ENCODE measurements at regions not wholly inside any gene's neighbourhood (a gene's known extent, or its start where the extent isn't known, plus 50 kb on each side); places are given as distances from the start of the nearest gene placed in this dataset.

DNA sequence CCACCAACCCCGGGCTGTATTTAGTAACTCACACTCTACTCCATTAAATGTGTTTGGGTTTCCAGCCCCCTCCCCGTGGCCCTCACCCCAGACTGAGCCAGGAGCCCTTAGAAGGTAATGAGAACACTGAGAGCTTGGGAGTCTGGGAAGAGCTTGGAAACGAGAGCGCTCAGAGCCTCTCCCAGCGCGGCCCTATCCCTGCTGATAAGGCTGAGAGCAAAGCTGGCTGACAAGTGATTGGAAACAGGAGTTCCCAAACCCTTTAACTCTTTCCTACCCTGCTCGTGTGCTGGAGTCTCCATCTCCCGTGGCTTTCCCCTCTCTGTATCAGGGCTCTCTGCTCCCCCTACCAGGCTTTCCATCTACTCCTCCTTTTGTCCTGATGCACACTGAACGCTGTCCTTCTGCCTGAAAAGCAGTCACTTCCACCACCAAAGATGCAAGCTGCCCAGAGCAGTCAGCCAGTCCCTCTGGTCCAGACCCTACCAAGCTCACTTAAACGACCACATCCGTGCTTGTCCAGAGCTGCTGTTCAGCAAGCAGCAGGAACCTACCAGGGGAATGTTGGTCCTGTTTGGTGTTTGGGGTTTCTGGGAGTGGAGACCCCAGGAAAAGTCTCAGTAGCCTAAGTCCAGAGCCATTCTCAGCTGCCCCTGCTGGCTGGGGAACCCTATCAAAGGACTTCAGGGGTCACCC, 100.0 kb upstream of the PKDCC start:
- DNase-seq: no peak

DNA sequence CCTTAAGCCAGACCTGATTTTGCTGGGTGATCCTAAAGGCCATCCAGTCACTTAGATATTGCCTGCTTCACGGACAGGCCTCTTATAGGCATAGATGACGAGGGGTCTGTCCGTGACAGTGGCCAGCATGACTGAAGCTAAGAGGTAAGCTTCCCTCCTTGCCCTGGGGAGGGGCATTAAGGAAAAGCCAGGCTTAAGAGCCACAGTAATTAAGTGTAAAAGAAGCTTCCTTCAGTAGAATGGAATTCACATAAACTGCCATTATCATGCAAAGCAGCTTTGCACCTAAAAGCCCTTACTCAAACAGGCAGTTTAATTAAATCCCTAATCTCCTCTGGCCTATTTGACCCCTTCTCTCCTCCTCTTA, 99.4 kb upstream of the PKDCC start:
- DNase-seq: no peak

DNA sequence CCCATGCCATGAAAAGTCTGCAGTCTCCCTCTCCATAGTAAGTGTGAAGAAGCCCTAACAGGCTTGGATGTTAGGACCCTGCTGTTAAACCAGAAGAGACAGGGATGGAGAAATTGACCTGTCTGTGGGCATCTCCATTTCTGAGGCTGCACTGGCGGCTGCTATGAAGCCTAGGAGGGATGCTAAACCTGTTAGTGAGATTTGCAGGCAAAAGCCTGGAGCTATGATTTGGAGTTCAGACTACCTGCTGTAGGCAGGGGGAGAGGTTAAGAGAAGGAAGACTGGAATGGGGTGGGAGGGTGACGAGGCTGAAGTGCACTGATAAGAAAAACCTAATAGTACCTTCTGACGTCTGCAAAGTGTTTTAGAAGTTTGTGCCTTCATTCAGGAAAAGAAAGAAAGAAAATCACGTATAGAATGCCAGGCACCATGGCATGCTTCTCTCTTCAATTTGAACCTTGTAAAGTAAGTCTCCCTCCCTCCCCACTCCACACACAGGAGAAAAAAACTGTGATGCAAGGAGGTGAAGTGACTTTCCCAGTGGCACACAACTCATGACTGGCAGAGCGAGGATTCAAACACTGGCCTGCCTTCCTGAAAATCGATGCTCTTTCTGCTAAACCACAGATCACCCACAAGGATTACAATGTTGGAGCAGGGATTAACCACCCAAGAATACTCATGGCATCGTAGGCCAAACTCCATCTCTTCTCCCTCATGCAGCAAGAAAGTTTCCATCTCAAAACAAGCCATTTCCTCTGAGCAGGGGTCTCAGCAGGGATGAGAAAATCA, 98.5 kb upstream of the PKDCC start:
- DNase-seq: no peak

DNA sequence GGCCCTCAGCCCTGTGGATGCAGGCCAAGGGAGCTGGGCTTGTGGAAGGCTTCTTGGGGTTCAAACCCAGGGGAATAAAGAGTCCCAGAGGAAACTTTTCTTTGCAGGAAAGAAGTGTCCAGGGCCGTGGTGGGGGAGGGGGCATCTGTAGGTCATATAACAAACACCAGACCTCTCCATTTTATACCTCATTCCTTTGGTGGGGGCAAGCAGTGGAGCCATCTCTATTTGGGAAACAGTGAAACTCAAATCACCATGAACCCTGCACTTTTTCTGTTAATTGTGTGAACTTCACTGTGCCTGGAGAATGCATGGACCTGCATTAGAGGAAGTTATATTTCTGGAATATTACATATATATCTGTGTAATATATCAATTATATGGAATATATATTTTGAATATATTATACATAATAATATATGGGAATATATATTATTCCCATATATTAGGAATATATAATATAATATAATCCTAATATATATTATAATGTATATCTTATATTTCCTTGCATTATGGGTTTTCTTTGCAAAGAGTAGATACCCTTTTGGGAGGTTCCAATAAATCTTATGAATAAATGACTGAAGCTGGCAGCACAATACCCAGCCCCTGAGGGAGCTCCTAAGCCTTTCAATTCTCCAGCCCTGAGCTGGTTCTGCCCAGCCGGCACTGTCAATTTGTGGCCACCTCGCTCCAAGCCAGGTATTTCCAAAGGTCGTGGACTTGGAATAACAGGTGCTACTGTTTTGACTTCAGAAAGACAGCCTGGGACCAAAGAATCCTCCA, 97.7 kb upstream of the PKDCC start:
- DNase-seq: no peak

DNA sequence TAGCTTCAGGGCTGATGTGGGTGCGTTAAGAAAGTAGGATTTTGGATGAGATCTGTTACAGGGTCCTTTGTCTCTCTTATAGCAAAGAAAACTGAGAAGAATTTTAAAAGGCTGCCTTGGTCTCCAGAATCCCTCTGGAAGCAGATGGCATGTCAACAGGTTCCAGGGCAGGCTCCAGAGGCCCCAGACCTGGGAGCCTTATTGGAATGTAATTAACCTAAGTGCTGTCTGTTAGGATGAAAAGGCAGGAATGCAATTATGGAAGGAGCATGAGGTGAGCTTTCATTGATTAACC, 97.2 kb upstream of the PKDCC start:
- DNase-seq: no peak

DNA sequence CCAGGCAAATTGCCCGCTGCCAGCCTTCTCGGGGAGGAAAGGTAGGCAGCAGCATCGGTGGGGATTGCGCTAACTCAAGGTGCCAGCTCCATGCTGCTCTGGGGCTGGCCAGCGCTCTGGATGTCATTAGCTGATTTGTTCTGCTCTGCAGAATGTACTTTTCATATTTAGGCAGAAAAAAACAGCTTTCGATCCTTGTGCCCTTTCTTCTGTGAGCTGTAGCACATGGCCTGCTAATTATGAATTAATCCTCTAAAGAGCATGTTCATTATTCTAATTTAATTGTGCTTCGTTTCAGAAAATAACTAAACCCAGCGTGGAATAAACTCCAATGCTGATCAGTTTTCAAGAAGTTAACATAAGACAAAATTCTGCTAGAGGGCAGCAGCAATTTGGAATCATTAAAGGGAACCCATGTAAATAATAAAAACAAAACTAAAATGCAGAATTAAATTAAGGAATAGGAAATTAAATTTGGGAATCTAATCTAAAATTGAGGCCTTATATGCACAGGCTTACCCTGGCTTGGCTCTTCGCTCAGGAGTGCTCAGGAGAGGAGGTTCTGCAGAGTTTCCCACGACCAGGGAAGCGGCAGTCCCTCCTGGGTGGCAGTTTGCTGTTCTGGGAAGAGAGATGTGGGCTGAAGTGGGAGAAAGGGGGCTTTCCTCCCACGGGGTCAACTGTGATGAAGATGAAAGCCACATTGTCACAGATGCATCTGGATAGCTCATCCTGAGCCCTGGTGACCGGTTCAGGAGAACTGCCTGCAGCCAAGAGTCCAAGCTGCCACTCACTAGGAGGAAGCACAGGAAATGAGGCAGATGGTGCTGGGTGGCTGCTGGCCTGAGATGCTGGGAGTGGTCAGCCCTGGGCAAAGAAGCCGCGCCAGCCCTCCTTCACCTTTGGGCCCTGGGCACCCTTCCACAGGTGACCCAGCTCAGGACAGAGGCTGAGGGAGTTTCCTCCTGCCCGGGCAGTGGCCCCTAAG, 93.2 kb upstream of the PKDCC start:
- DNase-seq: no peak

DNA sequence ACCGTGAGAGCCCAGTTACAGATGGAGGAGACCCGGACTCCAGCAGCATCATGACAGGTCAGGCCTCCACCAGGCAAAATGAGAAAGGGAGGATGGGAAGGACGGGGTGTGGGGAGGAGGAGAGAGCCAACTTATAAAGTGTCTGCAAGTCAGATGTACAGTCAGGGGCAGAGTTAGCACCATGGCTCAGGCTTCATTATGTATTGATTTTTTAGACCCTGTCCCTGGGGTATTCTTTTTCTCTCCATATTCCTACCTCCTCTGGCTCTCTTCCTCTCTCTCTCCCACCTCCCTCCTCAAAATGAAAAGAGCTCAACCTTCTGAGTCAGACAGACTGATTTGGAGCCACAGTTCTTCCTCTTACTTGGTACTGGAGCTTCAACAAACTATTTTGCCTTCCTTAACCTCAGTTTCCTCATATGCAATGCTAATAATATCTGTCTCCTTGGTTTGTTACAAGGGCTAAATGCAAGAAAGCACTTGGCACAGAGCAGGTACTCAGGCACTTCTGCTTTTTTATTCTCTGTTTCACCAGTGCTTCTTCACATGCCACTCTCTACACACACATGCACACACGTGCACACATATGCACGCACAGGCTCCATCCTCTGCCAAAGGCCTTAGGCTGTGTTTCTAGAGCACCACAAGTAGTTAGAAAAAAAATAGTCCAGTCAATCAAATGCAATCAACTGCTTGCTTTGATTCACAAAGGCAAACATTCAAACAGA, 92.3 kb upstream of the PKDCC start:
- DNase-seq: no peak

DNA sequence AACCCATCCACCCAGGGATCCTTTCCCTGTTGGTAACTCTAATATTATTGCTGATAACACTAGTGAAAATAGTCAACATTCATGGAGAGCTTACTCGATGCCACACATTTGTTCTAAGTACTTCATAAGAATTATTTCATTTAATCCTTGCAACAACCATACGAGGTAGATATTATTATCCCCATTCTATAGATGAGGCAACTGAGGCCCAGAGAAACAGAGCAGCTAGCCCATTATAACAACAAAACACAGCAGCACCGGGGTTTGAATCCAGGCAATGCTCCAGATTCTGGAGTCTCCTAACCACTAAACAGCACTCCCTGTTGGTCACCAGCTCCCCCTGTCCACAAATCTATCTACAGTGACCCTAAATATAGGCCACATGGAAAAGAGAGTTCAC, 90.4 kb upstream of the PKDCC start:
- DNase-seq: no peak

DNA sequence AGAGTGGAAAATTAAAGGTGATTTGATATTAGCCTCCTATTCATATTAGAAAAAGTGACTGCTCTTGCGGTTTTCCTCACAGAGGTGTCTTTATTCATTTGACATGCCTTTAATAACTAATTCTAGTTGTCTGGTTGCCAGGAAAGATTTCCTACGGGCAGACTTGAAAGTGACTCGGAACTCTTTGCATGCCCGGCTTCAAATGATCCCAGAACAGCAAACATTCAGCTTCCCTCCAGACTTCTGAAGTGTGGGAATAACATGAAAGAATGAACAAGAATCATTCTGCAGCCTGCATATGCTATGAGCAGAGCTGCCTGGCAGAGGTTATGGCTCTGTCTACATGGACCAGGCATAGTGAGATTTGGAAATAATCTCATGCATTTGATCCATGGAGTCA, 89.6 kb upstream of the PKDCC start:
- no peak for DNase-seq

DNA sequence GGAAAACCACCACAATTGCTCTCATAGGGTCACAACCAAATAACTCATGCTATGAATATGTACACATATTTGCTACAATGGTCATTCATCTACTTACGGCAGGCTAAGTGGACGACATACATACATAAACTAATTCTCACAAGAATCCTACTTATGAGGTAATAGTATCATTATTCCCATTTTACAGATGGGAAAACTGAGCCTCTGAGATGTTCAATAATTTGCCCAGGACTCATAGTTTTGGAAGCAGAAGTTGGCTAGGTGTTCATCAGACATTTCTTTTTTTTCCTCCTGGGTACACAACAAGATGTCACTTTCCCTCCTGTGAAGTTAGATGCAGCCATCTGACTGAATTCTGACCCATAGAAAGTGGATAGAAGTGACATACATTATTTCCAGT, 89.0 kb upstream of the PKDCC start:
- DNase-seq: no peak

DNA sequence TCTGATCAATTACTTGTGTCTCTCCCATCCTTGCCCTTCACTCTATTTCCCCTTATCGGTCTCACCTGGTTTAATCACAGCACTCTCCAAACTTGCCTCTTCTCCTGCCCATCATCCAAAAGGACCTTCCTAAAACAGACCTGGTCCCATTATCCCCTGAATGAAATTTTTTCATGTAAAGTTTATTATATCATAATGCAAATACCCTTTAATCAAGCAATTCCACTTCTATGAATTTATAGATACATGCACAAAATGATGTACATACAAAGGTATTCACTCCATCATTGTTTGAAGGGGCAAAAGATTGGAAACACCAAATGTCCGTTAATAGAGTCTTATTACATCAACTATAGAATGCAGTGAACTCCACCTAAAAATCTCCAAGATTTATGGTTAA, 88.1 kb upstream of the PKDCC start:
- no peak for DNase-seq

DNA sequence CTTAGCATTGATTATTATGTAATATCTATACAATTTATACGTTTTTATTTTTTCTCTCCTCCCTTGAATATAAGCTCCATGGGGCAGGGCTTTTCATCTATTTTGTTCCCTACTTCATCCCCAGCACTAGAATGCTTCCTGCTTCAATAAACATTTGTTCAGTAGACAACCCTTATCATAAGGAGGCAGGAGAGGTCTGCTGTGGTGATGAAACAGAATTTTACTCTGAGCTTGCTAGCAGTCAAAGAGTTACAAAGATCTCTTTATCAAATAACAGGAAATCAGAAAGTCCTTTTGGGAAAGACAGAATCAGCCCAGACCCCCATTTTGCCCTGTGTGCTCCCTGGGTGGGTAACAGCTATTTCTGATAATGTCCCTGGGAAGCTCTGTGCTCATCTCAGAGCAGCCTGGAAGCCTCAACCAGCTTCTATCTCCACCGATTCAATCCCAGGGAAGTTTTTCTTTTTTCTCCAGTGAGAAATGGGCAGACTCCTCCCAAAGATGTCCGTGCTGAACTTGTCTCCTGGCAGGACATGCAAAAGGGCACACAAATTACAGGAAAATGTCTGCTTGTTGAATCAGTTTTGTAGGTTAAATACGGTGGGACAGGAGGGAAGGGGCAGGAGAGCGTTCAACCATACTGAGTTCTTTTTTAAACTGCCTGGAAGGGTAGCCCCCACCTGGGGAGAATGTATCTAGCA, 84.7 kb upstream of the PKDCC start:
- DNase-seq: no peak

DNA sequence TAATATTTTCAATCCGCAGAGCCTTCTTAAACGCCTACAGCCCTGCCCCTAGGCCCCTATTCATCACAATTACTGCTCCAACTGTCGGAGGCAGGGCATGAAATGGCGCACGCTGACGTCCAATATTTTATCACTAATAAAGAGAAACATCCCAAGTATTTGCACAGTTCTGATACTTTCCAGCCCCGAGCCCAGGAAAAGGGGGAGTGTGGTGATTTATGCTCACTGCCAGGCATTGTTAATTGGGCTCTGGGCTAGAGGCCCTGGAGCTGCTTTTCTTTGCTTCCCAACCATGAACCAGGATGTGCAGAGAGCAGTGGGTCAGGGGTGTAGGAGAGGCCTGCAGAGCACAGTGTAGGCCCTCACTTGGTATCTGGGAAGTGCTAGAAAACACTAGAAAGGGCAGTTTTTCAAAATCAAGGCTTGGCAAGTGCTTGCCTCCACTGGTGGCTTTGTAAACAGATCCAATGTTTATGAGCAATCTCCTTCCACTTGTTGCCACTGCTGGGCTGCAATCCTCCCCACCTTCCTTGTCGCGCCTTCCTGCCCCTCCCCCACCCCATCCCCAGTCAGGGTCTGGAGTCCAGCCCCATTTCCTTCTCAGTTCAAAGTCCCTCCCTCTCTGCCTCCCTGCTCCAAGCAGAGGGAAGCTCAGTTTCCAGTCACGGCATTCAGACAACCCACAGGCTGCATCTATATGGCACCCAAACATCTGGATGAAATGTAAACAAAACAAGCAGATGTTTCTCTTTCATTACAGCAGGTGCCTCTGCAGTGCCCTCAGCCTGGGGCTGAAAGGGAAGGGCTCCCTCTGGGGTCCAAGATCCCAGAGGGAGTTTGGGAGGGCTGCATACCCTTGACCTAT, 83.9 kb upstream of the PKDCC start:
- no peak for DNase-seq

DNA sequence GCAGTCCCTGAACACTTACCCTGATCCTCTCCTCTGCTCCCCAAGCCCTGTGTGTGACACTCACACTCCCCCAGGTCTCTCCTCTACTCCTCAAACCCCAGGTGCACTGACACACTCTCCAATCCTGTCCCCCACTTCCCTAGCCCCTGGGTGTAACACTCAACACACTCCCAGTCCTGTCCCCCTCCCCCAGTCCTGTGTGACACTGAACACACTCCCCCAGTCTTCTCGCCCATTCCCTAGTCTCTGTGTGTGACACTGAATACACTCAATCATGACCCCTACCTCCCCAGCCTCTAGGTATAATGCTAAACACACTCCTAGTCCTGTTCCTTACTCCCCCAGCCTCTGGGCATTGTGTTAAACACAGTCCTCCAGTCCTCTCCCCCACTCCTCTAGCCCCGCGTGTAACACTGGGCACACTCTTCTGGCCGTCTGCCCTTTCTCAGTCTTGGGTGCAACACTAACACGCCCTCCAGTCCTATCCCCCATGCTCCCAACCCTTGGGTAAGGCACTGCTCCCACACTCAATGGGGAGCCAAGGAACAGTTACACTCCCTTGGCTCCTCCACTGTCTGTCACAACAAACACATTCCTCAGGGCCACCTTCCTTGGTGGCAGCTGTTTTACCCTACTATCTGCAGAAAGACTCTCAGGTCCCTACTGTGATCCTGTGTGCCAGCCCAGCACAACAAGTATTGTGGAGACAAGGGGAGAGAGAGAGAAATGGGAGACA, 82.5 kb upstream of the PKDCC start:
- DNase-seq: no peak

DNA sequence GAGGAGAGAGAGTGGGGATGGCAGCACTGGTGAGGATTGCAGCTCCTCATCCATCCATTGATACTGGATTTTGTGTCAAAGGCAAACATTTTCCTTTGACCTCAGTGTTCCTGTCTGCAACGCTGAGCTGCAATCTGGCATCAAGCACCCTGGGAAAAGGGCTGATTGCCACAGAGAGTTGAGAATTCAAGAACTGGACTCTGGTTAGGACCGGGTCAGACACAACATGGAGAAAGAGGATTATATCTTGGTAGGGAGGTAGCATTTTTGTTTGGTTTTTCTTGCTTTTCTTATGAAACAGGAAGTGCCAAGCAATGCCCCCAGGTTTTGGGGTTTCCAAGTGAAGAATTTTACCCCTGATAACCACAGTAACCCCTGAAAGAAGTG, 81.9 kb upstream of the PKDCC start:
- no peak for DNase-seq

DNA sequence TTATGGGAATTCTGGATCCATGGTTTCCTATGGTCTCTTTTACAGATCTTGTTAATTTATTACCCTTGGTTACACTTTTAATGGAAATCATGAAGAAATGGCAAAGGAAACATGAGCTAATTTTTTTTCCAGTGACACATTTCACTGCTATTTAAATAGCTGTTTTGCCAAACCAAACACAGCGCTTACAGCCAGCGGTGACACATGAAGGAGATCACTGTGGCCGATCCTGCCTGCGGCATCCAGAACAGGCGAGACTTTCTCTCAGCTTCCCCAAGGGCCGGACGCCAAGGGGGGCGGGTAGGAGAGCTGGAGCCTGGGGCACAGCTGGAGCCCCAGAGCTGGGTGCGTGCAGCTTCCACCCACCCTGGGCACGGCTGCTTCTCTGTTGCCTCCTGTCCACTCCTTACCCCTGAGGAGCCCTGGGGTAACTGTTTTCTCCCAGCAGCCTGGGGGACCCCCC, 81.4 kb upstream of the PKDCC start:
- no peak for DNase-seq

DNA sequence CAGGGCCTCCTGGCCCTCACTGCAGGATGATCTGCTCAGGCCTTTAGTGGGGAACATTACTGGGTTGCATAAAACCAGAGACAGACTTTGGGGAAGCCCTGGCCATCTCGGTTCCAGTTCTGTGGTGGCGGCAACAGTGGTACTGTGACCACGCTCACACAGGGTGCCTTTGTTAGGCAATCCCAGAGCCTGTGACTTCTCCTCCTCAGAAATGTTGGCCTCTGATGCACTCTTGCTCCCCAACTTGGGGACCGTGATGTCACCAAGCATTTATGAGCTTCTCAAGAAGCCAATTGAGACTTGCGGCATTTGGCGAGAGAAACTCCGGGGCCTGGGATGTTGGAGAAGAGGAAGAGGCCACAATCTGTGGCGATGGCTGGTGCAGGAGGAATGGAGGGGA, 80.9 kb upstream of the PKDCC start:
- no peak for DNase-seq

DNA sequence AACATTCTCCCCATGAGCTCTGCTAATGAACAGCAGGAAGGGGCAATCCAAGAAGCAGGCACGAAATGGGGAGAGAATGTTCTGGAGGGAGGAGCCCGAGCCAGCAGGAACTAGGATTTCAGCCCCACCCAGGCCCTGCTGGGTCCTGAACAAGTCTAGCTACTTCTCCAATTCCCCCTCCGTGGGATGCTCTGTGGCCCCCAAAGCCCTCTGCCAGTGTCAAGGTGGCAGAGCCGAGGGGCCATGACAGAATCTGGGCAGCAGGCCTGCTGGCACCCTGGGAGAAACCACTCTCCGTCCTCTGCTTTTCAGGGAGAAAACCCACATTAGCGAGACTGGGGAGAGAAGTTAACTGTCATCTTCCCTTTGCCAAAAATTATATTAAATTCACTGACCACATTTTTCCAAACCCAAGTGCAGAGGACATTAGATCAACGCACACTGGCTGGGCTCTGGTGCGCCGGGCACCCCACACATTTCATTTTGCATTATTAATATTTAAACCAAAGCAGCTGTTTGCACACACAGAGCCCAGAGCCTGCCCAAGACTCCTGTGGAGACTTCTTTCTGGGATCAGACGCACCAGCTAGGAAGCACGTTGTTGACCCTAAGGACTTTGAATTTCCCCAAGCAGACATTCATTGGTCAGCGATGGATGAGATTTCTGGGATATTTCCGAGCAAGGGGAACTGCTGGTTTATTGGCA, 80.2 kb upstream of the PKDCC start:
- DNase-seq: no peak

DNA sequence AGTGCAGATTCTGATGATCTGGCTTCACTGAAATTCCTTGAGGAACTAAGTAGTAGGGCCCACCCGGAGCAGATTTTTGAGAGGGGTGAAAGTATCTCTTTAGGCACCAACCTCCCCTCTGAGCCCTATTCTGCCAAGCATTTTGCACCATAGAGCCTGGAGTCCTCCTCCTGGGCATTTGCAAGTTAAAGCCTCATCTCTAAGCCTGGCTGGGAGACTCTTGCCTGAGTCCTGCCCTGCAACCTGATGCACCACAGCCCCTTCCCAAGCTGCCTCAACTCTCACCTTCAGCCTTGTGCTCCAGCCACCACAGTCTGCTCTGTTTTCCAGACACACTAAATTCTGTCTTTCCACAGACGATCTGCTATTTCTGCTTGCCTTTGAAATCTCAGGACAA, 79.6 kb upstream of the PKDCC start:
- no peak for DNase-seq

Data from activated gamma-delta T cell treated with Interleukin-2 at 50 U/mL for 16 hours (primary cell).